Astrocyte (in vitro differentiated cells and primary cell): ENCODE measurements at regions not wholly inside any gene's neighbourhood (a gene's known extent, or its start where the extent isn't known, plus 50 kb on each side); places are given as distances from the start of the nearest gene placed in this dataset.
"Not testable (repeated sequence)": the region's sequence is repeated elsewhere in the genome, so short reads cannot be mapped to it uniquely, and the experiment has no call there.

Experiments
- DNase-seq: peaks from one replicate; pipeline ENCODE4 v3.0.0-alpha.2; 2010; ENCODE audit warnings: low read depth
- FAIRE-seq: peaks from 2 replicates; lab custom pipeline; 2011; peaks lifted over from hg19 to GRCh38; lab: Jason Lieb, UNC
- H2AFZ ChIP-seq: 2 replicates; pipeline ENCODE4 v1.6.0; 2012; ENCODE audit warnings: low read depth, low read length, inconsistent platforms
- H3K27ac ChIP-seq: 2 replicates; pipeline ENCODE4 v1.5.1; 2011; ENCODE audit warnings: low read depth, low read length, inconsistent platforms
- H3K27me3 ChIP-seq: 2 replicates; pipeline ENCODE4 v1.6.0; 2011; ENCODE audit warnings: low read length, inconsistent platforms; ENCODE audit not compliant: insufficient read depth
- H3K36me3 ChIP-seq: 2 replicates; pipeline ENCODE4 v1.5.1; 2011; ENCODE audit warnings: low read length, inconsistent platforms; ENCODE audit not compliant: insufficient read depth
- H3K4me1 ChIP-seq: 2 replicates; pipeline ENCODE4 v1.5.1; 2011; ENCODE audit warnings: low read length, inconsistent platforms; ENCODE audit not compliant: insufficient read depth
- H3K4me2 ChIP-seq: 2 replicates; pipeline ENCODE4 v1.6.0; 2012; ENCODE audit warnings: low read length, inconsistent platforms
- H3K4me3 ChIP-seq: 2 replicates; pipeline ENCODE4 v1.5.1; 2011; ENCODE audit warnings: low read depth, mild to moderate bottlenecking, low read length, inconsistent platforms; ENCODE audit not compliant: insufficient read depth
- H3K79me2 ChIP-seq: 2 replicates; pipeline ENCODE4 v1.6.0; 2012; ENCODE audit warnings: mild to moderate bottlenecking, low read length, inconsistent platforms; ENCODE audit not compliant: insufficient read depth
- H3K9ac ChIP-seq: 2 replicates; pipeline ENCODE4 v1.6.0; 2012; ENCODE audit warnings: mild to moderate bottlenecking, low read length, inconsistent platforms
- H3K9me3 ChIP-seq: 2 replicates; pipeline ENCODE4 v1.5.1; 2012; ENCODE audit warnings: low read depth, mild to moderate bottlenecking, low read length, inconsistent platforms; ENCODE audit not compliant: insufficient read depth
- H4K20me1 ChIP-seq: 2 replicates; pipeline ENCODE4 v1.6.0; 2012; ENCODE audit warnings: low read length, inconsistent platforms; ENCODE audit not compliant: insufficient read depth
- H3K27ac Mint-ChIP-seq: one replicate; pipeline ENCODE4 v1.8.0; 2021; ENCODE audit warnings: mild to moderate bottlenecking, mixed read lengths; ENCODE audit not compliant: unreplicated experiment
- H3K27me3 Mint-ChIP-seq: one replicate; pipeline ENCODE4 v1.8.0; 2021; ENCODE audit warnings: low read depth, mixed read lengths; ENCODE audit not compliant: unreplicated experiment
- H3K36me3 Mint-ChIP-seq: one replicate; pipeline ENCODE4 v1.8.0; 2021; ENCODE audit warnings: low read depth, mixed read lengths; ENCODE audit not compliant: unreplicated experiment
- H3K4me1 Mint-ChIP-seq: one replicate; pipeline ENCODE4 v1.8.0; 2021; ENCODE audit warnings: low read depth, mixed read lengths; ENCODE audit not compliant: unreplicated experiment
- H3K4me3 Mint-ChIP-seq: one replicate; pipeline ENCODE4 v1.8.0; 2021; ENCODE audit warnings: mild to moderate bottlenecking, moderate library complexity, mixed read lengths; ENCODE audit not compliant: unreplicated experiment
- H3K9me3 Mint-ChIP-seq: one replicate; pipeline ENCODE4 v1.8.0; 2021; ENCODE audit warnings: mild to moderate bottlenecking, mixed read lengths; ENCODE audit not compliant: unreplicated experiment
- EZH2 ChIP-seq: IDR thresholded peaks from 2 replicates; pipeline ENCODE4 v1.6.1; 2012; ENCODE audit warnings: mild to moderate bottlenecking, low read length, inconsistent platforms; ENCODE audit not compliant: insufficient read depth
- TF ChIP-seq, protein P1 (sequence below): IDR thresholded peaks from 2 replicates; pipeline ENCODE4 v1.5.1; 2011; ENCODE audit warnings: low read depth, mild to moderate bottlenecking, inconsistent platforms, low read length, moderate library complexity; ENCODE audit not compliant: insufficient read depth

DNA sequence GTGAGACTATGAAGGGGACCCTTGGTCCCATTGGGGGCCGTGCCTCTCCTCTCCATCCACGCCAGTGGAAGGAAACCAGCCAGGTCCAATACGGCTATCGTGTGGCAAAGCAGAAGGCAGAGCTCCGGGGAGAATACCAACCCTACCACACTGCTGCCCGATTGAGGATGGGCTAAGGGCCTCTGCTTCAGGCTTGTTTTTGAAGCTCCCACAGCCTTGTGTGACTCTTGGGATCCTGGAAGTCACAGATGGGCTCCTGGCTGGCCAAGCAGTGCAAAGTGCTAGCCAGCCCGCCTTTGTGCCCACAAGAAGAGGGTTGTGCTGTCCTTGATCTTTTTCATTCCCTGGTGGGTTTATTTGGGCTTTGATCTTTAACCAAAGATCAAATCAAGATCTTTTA, 70.6 kb upstream of the ID2 start:
- Histone ChIP-seq H3K4me2 (no peak overlapping the region), H3K4me3 (no peak overlapping the region), H3K27ac (no peak overlapping the region), H4K20me1 (no peaks in the 10 kb centered on the region), H3K36me3 (no peaks in the 10 kb centered on the region), H3K27me3 (no peaks in the 10 kb centered on the region), H3K4me1 (peaks cover 11% of the 10 kb centered on the region), H3K79me2 (no peaks in the 10 kb centered on the region), H3K9ac (no peak overlapping the region), H3K9me3 (no peaks in the 10 kb centered on the region), H2AFZ (no peak overlapping the region)
- H3K9me3 Mint-ChIP-seq, result peaks cover 15% of the 10 kb centered on the region
- no peak for TF ChIP-seq EZH2
- TF ChIP-seq, protein P1, sequence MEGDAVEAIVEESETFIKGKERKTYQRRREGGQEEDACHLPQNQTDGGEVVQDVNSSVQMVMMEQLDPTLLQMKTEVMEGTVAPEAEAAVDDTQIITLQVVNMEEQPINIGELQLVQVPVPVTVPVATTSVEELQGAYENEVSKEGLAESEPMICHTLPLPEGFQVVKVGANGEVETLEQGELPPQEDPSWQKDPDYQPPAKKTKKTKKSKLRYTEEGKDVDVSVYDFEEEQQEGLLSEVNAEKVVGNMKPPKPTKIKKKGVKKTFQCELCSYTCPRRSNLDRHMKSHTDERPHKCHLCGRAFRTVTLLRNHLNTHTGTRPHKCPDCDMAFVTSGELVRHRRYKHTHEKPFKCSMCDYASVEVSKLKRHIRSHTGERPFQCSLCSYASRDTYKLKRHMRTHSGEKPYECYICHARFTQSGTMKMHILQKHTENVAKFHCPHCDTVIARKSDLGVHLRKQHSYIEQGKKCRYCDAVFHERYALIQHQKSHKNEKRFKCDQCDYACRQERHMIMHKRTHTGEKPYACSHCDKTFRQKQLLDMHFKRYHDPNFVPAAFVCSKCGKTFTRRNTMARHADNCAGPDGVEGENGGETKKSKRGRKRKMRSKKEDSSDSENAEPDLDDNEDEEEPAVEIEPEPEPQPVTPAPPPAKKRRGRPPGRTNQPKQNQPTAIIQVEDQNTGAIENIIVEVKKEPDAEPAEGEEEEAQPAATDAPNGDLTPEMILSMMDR, result no peak
- DNase-seq (no peak), FAIRE-seq (no peak)
- H3K36me3 Mint-ChIP-seq, result peaks cover 7% of the 10 kb centered on the region
- H3K4me3 Mint-ChIP-seq, result no peak overlapping the region
- H3K27ac Mint-ChIP-seq, result no peak overlapping the region
- H3K4me1 Mint-ChIP-seq, result peaks cover 29% of the 10 kb centered on the region
- H3K27me3 Mint-ChIP-seq, result peaks cover 46% of the 10 kb centered on the region

DNA sequence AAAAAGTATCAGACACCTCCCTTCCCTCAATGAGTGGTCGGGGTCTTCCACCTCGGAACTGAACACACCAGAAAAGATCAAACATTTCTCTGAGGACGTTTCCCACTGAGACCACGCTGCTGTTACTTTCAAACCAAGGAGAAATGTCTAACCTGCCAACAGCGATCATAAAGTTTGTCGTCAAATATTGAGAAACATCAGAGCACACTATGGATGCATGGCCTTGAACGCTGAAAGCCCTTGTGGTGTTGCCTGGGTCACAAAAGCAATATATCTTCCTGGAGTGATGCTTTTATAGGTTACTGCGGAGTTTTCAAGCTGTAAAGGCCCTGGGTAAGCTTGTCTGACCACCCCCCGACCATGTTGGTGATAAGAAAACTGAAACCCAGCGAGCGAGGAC, 70.2 kb upstream of the ID2 start:
- H3K36me3 Mint-ChIP-seq, result peaks cover 8% of the 10 kb centered on the region
- Histone ChIP-seq H3K36me3 (no peaks in the 10 kb centered on the region), H3K4me2 (no peak overlapping the region), H3K79me2 (no peaks in the 10 kb centered on the region), H2AFZ (no peak overlapping the region), H3K4me1 (peaks cover 11% of the 10 kb centered on the region), H4K20me1 (no peaks in the 10 kb centered on the region), H3K27ac (no peak overlapping the region), H3K9ac (no peak overlapping the region), H3K4me3 (no peak overlapping the region), H3K27me3 (no peaks in the 10 kb centered on the region), H3K9me3 (no peaks in the 10 kb centered on the region)
- peaks cover 15% of the 10 kb centered on the region for H3K9me3 Mint-ChIP-seq
- no peak overlapping the region for H3K4me3 Mint-ChIP-seq
- H3K4me1 Mint-ChIP-seq, result peaks cover 29% of the 10 kb centered on the region
- H3K27me3 Mint-ChIP-seq, result peaks cover 48% of the 10 kb centered on the region
- TF ChIP-seq, protein P1, result no peak
- no peak for TF ChIP-seq EZH2
- no peak for FAIRE-seq
- H3K27ac Mint-ChIP-seq, result no peak overlapping the region
- no peak for DNase-seq

DNA sequence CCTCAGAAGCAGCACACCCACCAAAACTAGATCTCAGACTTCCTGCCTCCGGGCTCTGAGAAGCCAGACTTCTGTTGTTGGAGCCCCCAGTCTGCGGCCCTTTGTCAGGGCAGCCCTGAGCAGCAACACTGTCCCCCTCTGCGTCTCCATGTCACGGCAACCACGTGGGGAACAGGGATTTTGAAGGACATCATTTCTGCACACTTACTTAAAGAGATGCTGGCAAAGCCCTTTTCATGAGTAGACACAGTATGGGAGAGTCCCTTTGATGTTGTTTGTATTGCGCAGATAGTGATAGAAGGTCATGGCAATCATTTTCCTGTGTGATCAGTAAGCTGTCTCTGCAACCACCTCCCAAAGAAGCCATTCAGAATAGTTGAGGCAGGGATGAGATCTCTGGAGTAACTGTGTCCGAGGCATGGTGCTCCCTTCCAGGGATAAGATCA, 69.1 kb upstream of the ID2 start:
- no peak overlapping the region for H3K4me3 ChIP-seq
- TF ChIP-seq, protein P1, result no peak
- no peak for TF ChIP-seq EZH2
- no peak overlapping the region for H2AFZ ChIP-seq
- H4K20me1 ChIP-seq, result no peaks in the 10 kb centered on the region
- H3K4me1 ChIP-seq, result peaks cover 3% of the 10 kb centered on the region
- H3K27ac ChIP-seq, result no peak overlapping the region
- Mint-ChIP-seq H3K27me3 (peaks cover 49% of the 10 kb centered on the region), H3K4me3 (no peak overlapping the region), H3K27ac (no peak overlapping the region), H3K36me3 (peaks cover 8% of the 10 kb centered on the region), H3K9me3 (peaks cover 15% of the 10 kb centered on the region), H3K4me1 (peaks cover 24% of the 10 kb centered on the region)
- no peak overlapping the region for H3K9ac ChIP-seq
- no peaks in the 10 kb centered on the region for H3K79me2 ChIP-seq
- no peaks in the 10 kb centered on the region for H3K27me3 ChIP-seq
- H3K9me3 ChIP-seq, result no peaks in the 10 kb centered on the region
- DNase-seq (no peak), FAIRE-seq (no peak)
- H3K4me2 ChIP-seq, result no peak overlapping the region
- no peaks in the 10 kb centered on the region for H3K36me3 ChIP-seq

DNA sequence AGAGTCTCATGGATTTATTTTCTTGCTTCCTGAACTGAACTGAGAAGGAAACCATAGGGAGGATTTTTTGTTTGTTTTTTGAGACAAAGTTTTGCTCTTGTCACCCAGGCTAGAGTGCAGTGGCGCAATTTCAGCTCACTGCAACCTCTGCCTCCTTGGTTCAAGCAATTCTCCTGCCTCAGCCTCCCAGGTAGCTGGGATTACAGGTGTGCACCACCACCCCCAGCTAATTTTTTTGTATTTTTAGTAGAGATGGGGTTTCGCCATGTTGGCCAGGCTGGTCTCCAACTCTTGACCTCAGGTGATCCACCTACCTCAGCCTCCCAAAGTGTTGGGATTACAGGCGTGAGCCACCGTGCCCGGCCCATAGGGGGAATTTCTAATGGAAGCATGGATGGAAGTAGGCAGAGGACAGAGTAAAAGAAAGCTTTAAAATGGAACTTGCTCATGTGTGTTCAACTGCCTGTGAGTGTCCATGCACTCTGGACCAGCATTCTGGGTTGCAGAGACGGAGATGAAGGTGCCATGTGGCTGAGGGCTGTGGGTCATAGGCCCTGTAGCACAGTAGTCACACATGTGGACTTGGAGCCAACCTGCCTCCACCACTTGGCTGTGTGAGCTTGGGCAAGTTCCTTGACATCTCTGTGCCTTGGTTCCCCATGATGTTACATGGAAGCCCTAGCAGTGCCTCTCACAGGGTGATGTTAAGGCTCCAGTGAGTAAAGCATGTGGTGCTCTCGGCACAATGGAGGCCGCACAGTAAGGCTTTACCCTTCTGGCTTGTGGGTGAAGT, 68.5 kb upstream of the ID2 start:
- Mint-ChIP-seq H3K4me1 (peaks cover 20% of the 10 kb centered on the region), H3K9me3 (peaks cover 15% of the 10 kb centered on the region), H3K27me3 (peaks cover 54% of the 10 kb centered on the region)
- not testable (repeated sequence) for H3K27me3 ChIP-seq, H3K4me1 ChIP-seq, H3K9ac ChIP-seq, H3K79me2 ChIP-seq, DNase-seq, H4K20me1 ChIP-seq, FAIRE-seq, H3K4me2 ChIP-seq, H3K27ac ChIP-seq, H2AFZ ChIP-seq, H3K36me3 Mint-ChIP-seq, H3K36me3 ChIP-seq, H3K4me3 ChIP-seq, H3K27ac Mint-ChIP-seq, H3K9me3 ChIP-seq, H3K4me3 Mint-ChIP-seq
